Stimulated activated naive CD8-positive, alpha-beta T cell treated with anti-CD3 and anti-CD28 coated beads, Interleukin-15, amount 100 ng/mL, for 72 hours (primary cell): ENCODE measurements at regions not wholly inside any gene's neighbourhood (a gene's known extent, or its start where the extent isn't known, plus 50 kb on each side); places are given as distances from the start of the nearest gene placed in this dataset.

Source experiments
- ATAC-seq: fragments of 150-1000 bp; cut with Tn5 transposase; 2 replicates; pipeline ENCODE4 v1.10.0; 2021; ENCODE audit warnings: mild to moderate bottlenecking, moderate library complexity
- DNase-seq, 2 donors: peaks; one replicate each; pipeline ENCODE4 v3.0.0; 2021 to 2022
- H3K27ac Mint-ChIP-seq, 2 donors: one replicate each; pipeline ENCODE4 v1.8.0; 2022; ENCODE audit warnings: mild to moderate bottlenecking in 2 of 2, mixed read lengths in 2 of 2, moderate library complexity in 2 of 2
- H3K27me3 Mint-ChIP-seq: one replicate; pipeline ENCODE4 v1.8.0; 2022; ENCODE audit warnings: mixed read lengths
- H3K4me1 Mint-ChIP-seq: one replicate; pipeline ENCODE4 v1.8.0; 2022; ENCODE audit warnings: mild to moderate bottlenecking, mixed read lengths
- H3K4me3 Mint-ChIP-seq, 2 donors: one replicate each; pipeline ENCODE4 v1.8.0; 2022; ENCODE audit warnings: mild to moderate bottlenecking in 2 of 2, mixed read lengths in 2 of 2, moderate library complexity in 1 of 2
- H3K9me3 Mint-ChIP-seq, 2 donors: one replicate each; pipeline ENCODE4 v1.8.0; 2022; ENCODE audit warnings: mixed read lengths in 2 of 2

- no peak for ATAC-seq
These were observed 220.0 kb upstream of the CITED2 start for GRCh38 chr6:139594333-139594965.

GRCh38 chr6:139593081-139593480, 218.6 kb upstream of the CITED2 start:
- DNase-seq, result no peak
- no peak for ATAC-seq
- Mint-ChIP-seq H3K27ac (no peak overlapping the region), H3K4me1 (no peaks in the 10 kb centered on the region), H3K9me3 (no peaks in the 10 kb centered on the region), H3K27me3 (peaks cover 41% of the 10 kb centered on the region), H3K4me3 (no peak overlapping the region)

More at GRCh38 chr6:139594333-139594965, 220.0 kb upstream of the CITED2 start:
- Mint-ChIP-seq H3K27me3 (peaks cover 32% of the 10 kb centered on the region), H3K27ac (no peak overlapping the region), H3K4me3 (no peak overlapping the region), H3K9me3 (no peaks in the 10 kb centered on the region), H3K4me1 (no peaks in the 10 kb centered on the region)
- no peak for DNase-seq

- Mint-ChIP-seq H3K27ac (no peak overlapping the region), H3K4me1 (no peaks in the 10 kb centered on the region), H3K4me3 (no peak overlapping the region), H3K9me3 (no peaks in the 10 kb centered on the region), H3K27me3 (peaks cover 42% of the 10 kb centered on the region)
- ATAC-seq (no peak), DNase-seq (no peak)
These were observed 217.6 kb upstream of the CITED2 start for GRCh38 chr6:139592011-139592410.

- ATAC-seq, result no peak
- no peak overlapping the region for H3K27ac Mint-ChIP-seq
- H3K9me3 Mint-ChIP-seq, result no peaks in the 10 kb centered on the region
- DNase-seq, result no peak
- no peaks in the 10 kb centered on the region for H3K4me1 Mint-ChIP-seq
- peaks cover 42% of the 10 kb centered on the region for H3K27me3 Mint-ChIP-seq
- no peak overlapping the region for H3K4me3 Mint-ChIP-seq
These were observed 216.8 kb upstream of the CITED2 start for GRCh38 chr6:139591075-139591865.

GRCh38 chr6:139590206-139590605, 215.8 kb upstream of the CITED2 start:
- Mint-ChIP-seq H3K4me1 (no peaks in the 10 kb centered on the region), H3K27me3 (peaks cover 42% of the 10 kb centered on the region), H3K27ac (no peak overlapping the region), H3K4me3 (no peak overlapping the region), H3K9me3 (no peaks in the 10 kb centered on the region)
- ATAC-seq (no peak), DNase-seq (no peak)

- Mint-ChIP-seq H3K27me3 (peaks cover 42% of the 10 kb centered on the region), H3K27ac (no peak overlapping the region), H3K4me1 (no peaks in the 10 kb centered on the region), H3K9me3 (no peaks in the 10 kb centered on the region), H3K4me3 (no peak overlapping the region)
- ATAC-seq (no peak), DNase-seq (no peak)
These were observed 214.5 kb upstream of the CITED2 start for GRCh38 chr6:139588734-139589593.

- no peaks in the 10 kb centered on the region for H3K4me1 Mint-ChIP-seq
- H3K27ac Mint-ChIP-seq, result no peak overlapping the region
- H3K4me3 Mint-ChIP-seq, result no peak overlapping the region
- peaks cover 42% of the 10 kb centered on the region for H3K27me3 Mint-ChIP-seq
- no peak for DNase-seq
- no peaks in the 10 kb centered on the region for H3K9me3 Mint-ChIP-seq
- no peak for ATAC-seq
These were observed 213.7 kb upstream of the CITED2 start for GRCh38 chr6:139588076-139588639.

GRCh38 chr6:139587469-139587868, 213.0 kb upstream of the CITED2 start:
- ATAC-seq, result no peak
- no peak for DNase-seq
- no peaks in the 10 kb centered on the region for H3K4me1 Mint-ChIP-seq
- no peak overlapping the region for H3K27ac Mint-ChIP-seq
- H3K4me3 Mint-ChIP-seq, result no peak overlapping the region
- peaks cover 43% of the 10 kb centered on the region for H3K27me3 Mint-ChIP-seq
- no peaks in the 10 kb centered on the region for H3K9me3 Mint-ChIP-seq

- DNase-seq, result no peak
- ATAC-seq, result no peak
- Mint-ChIP-seq H3K9me3 (no peaks in the 10 kb centered on the region), H3K4me3 (no peak overlapping the region), H3K27me3 (peaks cover 34% of the 10 kb centered on the region), H3K27ac (no peak overlapping the region), H3K4me1 (peaks cover 2% of the 10 kb centered on the region)
These were observed 211.8 kb upstream of the CITED2 start for GRCh38 chr6:139586273-139586672.

- ATAC-seq, result no peak
- peaks cover 19% of the 10 kb centered on the region for H3K27me3 Mint-ChIP-seq
- H3K9me3 Mint-ChIP-seq, result no peaks in the 10 kb centered on the region
- H3K4me3 Mint-ChIP-seq, result no peak overlapping the region
- DNase-seq, result no peak
- H3K4me1 Mint-ChIP-seq, result peaks cover 15% of the 10 kb centered on the region
- no peak overlapping the region for H3K27ac Mint-ChIP-seq
These were observed 210.2 kb upstream of the CITED2 start for GRCh38 chr6:139584599-139584998.

GRCh38 chr6:139583420-139583819, 209.0 kb upstream of the CITED2 start:
- ATAC-seq, result no peak
- no peak overlapping the region for H3K27ac Mint-ChIP-seq
- peaks cover 15% of the 10 kb centered on the region for H3K4me1 Mint-ChIP-seq
- H3K9me3 Mint-ChIP-seq, result no peaks in the 10 kb centered on the region
- no peak for DNase-seq
- no peak overlapping the region for H3K4me3 Mint-ChIP-seq
- H3K27me3 Mint-ChIP-seq, result peaks cover 12% of the 10 kb centered on the region

- Mint-ChIP-seq H3K27ac (no peak overlapping the region), H3K27me3 (peaks cover 8% of the 10 kb centered on the region), H3K4me1 (peaks cover 15% of the 10 kb centered on the region), H3K9me3 (no peaks in the 10 kb centered on the region), H3K4me3 (no peak overlapping the region)
- DNase-seq, result no peak
- ATAC-seq, result no peak
These were observed 208.5 kb upstream of the CITED2 start for GRCh38 chr6:139582956-139583355.

- Mint-ChIP-seq H3K9me3 (no peaks in the 10 kb centered on the region), H3K27me3 (peaks cover 16% of the 10 kb centered on the region), H3K4me1 (peaks cover 15% of the 10 kb centered on the region), H3K4me3 (no peak overlapping the region), H3K27ac (no peak overlapping the region)
- DNase-seq, result no peak
- no peak for ATAC-seq
These were observed 207.0 kb upstream of the CITED2 start for GRCh38 chr6:139581485-139581865.

GRCh38 chr6:139580592-139581484, 206.4 kb upstream of the CITED2 start:
- H3K9me3 Mint-ChIP-seq, result no peaks in the 10 kb centered on the region
- H3K4me1 Mint-ChIP-seq, result peaks cover 15% of the 10 kb centered on the region
- ATAC-seq, result peak; percentile 91
- peaks cover 16% of the 10 kb centered on the region for H3K27me3 Mint-ChIP-seq
- no peak overlapping the region for H3K27ac Mint-ChIP-seq
- no peak for DNase-seq
- H3K4me3 Mint-ChIP-seq, result peak overlapping the region; percentile 2 to 24
